Myocyte (in vitro differentiated cells): ENCODE measurements at regions not wholly inside any gene's neighbourhood (a gene's known extent, or its start where the extent isn't known, plus 50 kb on each side); places are given as distances from the start of the nearest gene placed in this dataset.

Experiments used
- DNase-seq: peaks from one replicate; pipeline ENCODE4 v3.0.0-alpha.2; 2012; ENCODE audit warnings: low read depth

- no peak for DNase-seq
Measured at GRCh38 chr2:180742801-180743200, 237.6 kb upstream of the UBE2E3 start.

DNA sequence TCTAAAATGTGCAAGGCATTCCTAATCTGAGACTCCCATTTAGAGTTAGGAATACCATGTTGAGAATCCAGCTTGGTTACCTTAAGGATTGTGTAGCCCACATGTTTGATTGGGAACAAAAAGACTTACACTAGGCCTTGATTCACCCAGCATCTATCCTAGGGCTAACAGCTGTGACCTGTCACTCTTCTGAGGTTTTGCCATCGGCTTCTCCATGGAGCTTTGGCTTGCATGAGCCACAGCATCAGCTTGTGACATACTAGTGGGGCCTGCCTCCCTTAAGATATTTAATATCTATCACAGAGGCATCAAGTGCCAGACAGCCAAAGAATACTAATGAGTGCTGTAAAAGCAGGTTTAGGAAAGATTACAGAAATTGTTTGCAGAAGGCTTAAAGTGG lies 241.3 kb upstream of the UBE2E3 start:
- peak; percentile 98 for DNase-seq

DNA sequence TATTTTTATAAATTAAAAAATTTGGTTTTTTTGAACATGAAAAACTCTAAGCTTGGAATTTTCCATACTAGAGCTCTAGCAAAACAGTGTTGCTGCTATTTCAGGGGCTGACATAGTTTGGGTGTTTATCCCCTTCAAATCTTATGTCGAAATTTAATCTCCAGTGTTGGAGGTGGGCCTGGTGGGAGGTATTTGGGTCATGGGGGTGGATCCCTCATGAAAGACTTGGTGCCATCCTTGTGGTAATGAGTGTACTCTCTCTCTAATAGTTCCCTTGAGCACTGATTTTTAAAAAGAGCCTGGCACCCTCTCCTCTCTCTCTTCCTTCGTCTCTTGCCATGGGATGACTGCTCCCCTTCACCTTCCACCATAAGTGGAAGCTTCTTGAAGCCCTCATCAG lies 244.6 kb upstream of the UBE2E3 start:
- DNase-seq = peak; percentile 15

GRCh38 chr2:180734382-180734781 lies 246.0 kb upstream of the UBE2E3 start:
- no peak for DNase-seq

- peak; percentile 20 for DNase-seq
Measured at GRCh38 chr2:180733330-180733729, 247.1 kb upstream of the UBE2E3 start.

DNA sequence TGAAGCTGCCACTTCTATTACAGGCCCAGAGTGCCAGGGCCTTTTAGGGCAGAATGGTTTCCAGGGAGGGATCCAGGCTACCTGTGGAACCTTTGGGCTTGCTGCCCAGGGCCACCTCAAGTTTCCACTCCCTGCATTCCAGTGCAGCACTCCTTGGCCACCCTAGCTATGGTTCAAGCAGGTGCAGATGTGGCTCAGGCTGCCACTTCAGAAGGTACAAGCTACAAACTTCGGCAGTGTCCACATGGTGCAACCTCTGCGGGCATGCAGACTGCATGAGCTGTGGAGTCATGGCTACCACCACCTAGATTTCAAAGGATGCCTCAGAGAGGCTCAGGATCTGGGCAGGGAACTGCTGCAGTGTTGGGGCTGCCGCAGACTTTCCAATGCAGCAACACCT lies 248.1 kb upstream of the UBE2E3 start:
- DNase-seq = no peak

GRCh38 chr2:180730976-180731375 lies 249.4 kb upstream of the UBE2E3 start:
- DNase-seq = no peak

DNA sequence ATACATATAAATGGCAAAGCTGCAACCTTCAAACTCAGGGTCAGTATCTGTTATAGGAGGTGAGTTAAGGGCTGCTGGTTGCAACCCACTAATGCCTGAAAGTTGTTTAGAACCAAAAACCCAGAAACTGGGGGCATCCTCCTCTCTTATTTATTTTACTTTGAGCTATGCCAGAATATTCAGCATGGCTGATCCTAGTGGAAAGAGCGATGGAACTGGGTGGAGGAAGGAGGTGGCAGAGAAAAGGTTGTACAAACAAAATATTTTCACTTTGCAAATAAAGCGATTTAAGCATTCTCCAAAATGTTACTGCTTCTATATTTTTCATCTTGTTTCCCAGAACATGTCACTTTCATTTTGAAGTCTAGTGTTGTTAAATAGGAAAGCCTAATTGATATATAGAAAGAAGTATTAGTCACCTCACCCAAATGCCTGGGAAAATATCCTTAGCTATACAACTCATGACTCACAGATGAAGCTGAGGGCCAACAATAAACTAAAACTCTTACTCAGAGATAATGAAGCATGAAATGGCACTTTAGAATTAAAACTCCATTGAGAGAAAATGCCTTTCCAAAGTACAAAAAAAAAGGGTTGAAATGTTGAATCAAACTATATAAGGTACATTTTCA lies 251.4 kb upstream of the UBE2E3 start:
- DNase-seq = no peak

DNA sequence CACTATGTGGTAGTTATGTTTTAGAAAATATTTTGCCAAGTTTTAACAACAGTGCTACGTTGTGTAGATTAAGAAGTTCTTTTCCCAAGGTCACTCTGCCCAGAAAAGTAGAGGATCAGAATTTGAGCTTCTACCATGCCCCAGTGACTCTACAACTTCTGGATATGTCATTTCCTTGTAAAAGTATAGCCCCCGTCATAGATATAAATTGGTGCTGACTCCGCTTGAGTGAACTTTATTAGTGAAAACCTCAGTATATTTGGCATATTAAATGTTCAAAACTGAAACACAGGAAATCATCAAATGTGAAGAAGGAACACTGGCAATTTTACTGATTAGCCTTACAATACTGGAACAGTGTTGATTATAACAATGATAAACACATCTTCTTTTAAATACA lies 256.7 kb upstream of the UBE2E3 start:
- no peak for DNase-seq

DNA sequence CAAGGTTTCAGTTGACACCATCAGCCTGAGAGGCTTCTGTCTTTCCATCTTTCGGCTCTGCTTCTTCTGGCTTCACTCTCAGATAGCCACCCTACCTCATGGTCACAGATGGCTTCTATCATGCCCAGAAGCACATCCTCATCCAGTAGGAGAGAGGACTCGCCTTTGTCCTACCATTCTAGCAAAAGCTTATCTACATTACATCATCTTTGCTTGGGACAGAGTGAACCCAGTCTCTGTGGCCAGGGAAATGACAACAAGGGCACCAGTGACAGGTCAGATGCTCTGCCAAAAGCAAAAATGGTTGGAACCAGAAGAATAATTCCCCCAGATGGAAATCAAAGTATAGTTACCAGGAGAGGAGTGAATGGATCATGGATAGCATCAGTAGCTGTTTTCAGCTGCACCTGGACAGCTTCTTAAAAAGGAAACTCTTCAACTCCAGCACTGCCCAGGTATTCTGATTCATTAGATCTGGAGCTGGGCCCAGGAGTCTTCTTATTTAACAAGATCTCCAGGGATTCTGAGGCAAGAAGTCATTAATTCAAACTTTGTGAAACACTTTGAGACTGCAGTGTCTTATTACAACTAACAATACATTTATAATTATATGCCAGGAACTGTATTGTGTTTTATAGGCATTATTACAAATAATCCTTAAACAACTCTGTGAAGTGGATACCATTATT lies 257.7 kb upstream of the UBE2E3 start:
- DNase-seq = peak; percentile 48

GRCh38 chr2:180720829-180721228 lies 259.6 kb upstream of the UBE2E3 start:
- no peak for DNase-seq

DNA sequence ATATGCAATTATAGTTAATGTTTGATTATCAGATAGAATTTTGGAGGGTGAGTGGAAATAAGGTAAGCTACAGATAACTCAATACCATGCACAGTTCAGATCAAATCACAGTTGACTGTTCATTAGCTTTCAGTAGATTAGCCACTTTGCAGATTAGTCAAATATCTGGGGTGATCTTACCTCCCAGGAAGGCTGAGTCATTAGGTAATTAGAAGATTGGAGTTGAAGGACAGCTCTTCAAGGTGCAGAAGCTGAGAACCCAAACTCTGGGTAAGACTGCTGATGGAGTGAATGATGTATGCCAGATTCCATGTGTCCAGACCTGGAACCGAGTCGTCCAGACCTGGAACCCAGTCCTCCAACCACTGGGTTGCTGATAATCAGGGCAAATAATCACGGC lies 262.8 kb upstream of the UBE2E3 start:
- DNase-seq = no peak

- no peak for DNase-seq
Measured at GRCh38 chr2:180716186-180717180, 263.9 kb upstream of the UBE2E3 start.

DNA sequence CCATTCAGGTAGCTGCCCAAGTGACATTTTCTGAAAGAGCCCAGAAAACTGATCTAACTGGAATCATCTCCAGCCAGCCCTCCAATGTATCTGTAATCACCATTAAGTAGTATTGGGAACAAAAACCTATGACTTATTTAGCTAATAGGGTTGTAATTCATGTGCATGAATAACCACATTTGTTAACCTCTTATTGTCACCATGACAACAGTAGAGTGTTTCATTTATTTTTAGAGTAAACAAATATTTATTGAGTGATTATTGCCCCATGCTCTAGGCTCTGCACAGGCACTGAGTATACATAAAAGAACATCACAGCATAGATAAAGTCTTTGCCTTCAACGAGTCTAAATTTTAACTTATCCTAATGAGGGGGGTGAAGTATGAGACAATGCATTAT lies 265.4 kb upstream of the UBE2E3 start:
- no peak for DNase-seq

DNA sequence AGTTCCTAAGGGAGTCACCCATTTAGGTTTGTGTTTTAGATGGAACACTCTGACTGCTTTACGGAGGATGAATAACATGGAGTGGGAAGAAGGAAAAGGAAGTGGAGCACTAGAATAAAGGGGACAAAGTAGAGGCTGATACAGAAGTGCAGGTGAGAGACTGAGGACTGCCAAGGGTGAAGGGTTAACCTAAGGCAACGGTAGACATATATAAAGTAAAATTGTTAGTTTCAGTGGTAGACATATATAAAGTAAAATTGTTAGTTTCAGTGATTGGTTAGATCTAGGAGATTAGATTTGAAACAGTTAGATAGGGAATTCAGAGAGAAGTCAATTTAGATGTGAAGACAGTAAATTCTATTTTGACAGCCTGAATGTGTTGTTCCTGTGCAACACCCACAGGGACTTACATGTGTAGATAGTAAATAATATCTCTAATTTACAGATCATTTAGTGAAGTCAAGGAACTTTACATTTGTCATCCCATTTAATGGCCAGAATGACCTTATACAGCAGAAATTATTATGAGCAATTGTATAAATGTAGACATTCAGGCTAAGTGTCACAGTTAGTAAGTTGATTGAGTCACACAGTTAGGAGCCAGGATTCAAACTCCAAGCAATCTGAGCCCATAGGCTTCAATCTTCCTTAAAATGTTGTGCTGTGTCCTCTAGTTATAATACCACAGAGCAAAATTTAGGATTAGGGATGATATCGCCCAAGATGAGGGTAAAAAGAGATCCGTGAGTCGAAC lies 270.8 kb upstream of the UBE2E3 start:
- no peak for DNase-seq

- DNase-seq = peak; percentile 75
Measured at GRCh38 chr2:180707884-180708205, 272.6 kb upstream of the UBE2E3 start.

- DNase-seq = no peak
Measured at GRCh38 chr2:180707175-180707883, 273.1 kb upstream of the UBE2E3 start.

DNA sequence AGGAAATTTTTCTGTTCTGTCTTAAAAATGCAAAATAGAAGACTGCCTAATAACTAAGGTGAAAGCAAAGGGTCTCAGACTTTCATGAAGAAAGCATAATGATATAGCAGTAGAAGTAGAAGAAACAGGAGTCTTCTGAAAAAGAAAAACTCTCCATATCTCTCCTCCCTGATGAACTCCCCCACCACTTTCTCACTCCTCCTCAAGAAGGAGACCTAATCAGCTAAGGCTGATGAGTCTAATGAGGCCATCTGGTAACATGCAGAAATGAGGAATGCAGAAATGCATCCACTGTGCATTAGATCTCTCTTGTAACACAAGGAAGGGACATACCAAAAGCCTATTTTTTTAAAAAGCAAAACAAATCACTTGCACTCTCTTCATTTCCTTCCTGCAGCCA lies 273.7 kb upstream of the UBE2E3 start:
- no peak for DNase-seq

GRCh38 chr2:180705551-180705950 lies 274.9 kb upstream of the UBE2E3 start:
- DNase-seq = no peak

DNA sequence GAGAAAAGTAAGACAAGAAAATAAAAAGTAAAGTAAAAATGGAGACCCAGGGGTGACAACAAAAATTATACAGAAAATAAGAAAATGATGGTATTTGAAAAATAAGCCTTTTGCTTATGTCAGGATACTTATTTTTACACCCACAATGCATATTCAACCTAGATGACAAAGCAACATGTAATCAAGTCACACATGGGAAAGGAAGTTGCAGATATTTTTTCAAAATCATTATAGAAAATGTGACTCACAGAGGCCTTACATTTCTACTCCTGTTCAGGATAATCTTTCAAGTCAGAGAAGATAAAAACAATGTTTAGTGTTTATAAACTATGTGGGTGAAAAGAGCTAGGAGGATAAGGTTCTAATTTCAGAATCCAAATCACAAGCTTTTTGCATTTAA lies 275.3 kb upstream of the UBE2E3 start:
- no peak for DNase-seq
